Cerebellar cortex (tissue), 1 donor: ENCODE measurements at regions not wholly inside any gene's neighbourhood (a gene's known extent, or its start where the extent isn't known, plus 50 kb on each side); places are given as distances from the start of the nearest gene placed in this dataset.

Experiments
- DNase-seq: peaks from one replicate; pipeline ENCODE4 v3.0.0-alpha.2; 2015; ENCODE audit warnings: low spot score

GRCh38 chr18:60134806-60135205, 235.0 kb downstream of the PMAIP1 start:
- DNase-seq, result no peak

GRCh38 chr18:60130284-60130683, 230.5 kb downstream of the PMAIP1 start:
- DNase-seq, result no peak

GRCh38 chr18:60123031-60123430, 223.2 kb downstream of the PMAIP1 start:
- no peak for DNase-seq

GRCh38 chr18:60122339-60122738, 222.5 kb downstream of the PMAIP1 start:
- no peak for DNase-seq

- DNase-seq, result no peak
These were observed 220.5 kb downstream of the PMAIP1 start for GRCh38 chr18:60120231-60120750.

- DNase-seq, result no peak
These were observed 217.5 kb downstream of the PMAIP1 start for GRCh38 chr18:60117321-60117720.

- no peak for DNase-seq
These were observed 213.6 kb downstream of the PMAIP1 start for GRCh38 chr18:60113396-60113795.

- DNase-seq, result no peak
These were observed 212.6 kb downstream of the PMAIP1 start for GRCh38 chr18:60112369-60112768.

GRCh38 chr18:60111525-60111924, 211.7 kb downstream of the PMAIP1 start:
- DNase-seq, result no peak

- DNase-seq, result no peak
These were observed 211.0 kb downstream of the PMAIP1 start for GRCh38 chr18:60110836-60111235.

GRCh38 chr18:60100778-60101177, 201.0 kb downstream of the PMAIP1 start:
- no peak for DNase-seq

GRCh38 chr18:60099709-60100108, 199.9 kb downstream of the PMAIP1 start:
- DNase-seq, result no peak

GRCh38 chr18:60096428-60096827, 196.6 kb downstream of the PMAIP1 start:
- DNase-seq, result no peak

- DNase-seq, result no peak
These were observed 192.3 kb downstream of the PMAIP1 start for GRCh38 chr18:60092073-60092472.

GRCh38 chr18:60090170-60090569, 190.4 kb downstream of the PMAIP1 start:
- DNase-seq, result no peak

- DNase-seq, result no peak
These were observed 183.0 kb downstream of the PMAIP1 start for GRCh38 chr18:60082790-60083189.

- DNase-seq, result no peak
These were observed 182.5 kb downstream of the PMAIP1 start for GRCh38 chr18:60082282-60082681.

- DNase-seq, result no peak
These were observed 175.7 kb downstream of the PMAIP1 start for GRCh38 chr18:60075477-60075876.

GRCh38 chr18:60070631-60071030, 170.8 kb downstream of the PMAIP1 start:
- no peak for DNase-seq

- DNase-seq, result no peak
These were observed 169.3 kb downstream of the PMAIP1 start for GRCh38 chr18:60069145-60069544.

GRCh38 chr18:60067426-60068210, 167.8 kb downstream of the PMAIP1 start:
- no peak for DNase-seq

- no peak for DNase-seq
These were observed 166.6 kb downstream of the PMAIP1 start for GRCh38 chr18:60066219-60066975.

- DNase-seq, result no peak
These were observed 164.5 kb downstream of the PMAIP1 start for GRCh38 chr18:60064271-60064670.
